Neural crest cell (in vitro differentiated cells): ENCODE measurements at regions not wholly inside any gene's neighbourhood (a gene's known extent, or its start where the extent isn't known, plus 50 kb on each side); places are given as distances from the start of the nearest gene placed in this dataset.

Experiments used
- DNase-seq: peaks from one replicate; pipeline ENCODE4 v3.0.0; 2021; ENCODE audit warnings: low read depth, mixed read lengths, low spot score
- H3K27ac Mint-ChIP-seq: one replicate; pipeline ENCODE4 v1.8.0; 2021; ENCODE audit warnings: mild to moderate bottlenecking, mixed read lengths; ENCODE audit not compliant: unreplicated experiment
- H3K27me3 Mint-ChIP-seq: 2 replicates; pipeline ENCODE4 v1.8.0; 2021; ENCODE audit warnings: low read depth, mild to moderate bottlenecking, mixed read lengths
- H3K36me3 Mint-ChIP-seq: 2 replicates; pipeline ENCODE4 v1.8.0; 2021; ENCODE audit warnings: low read depth, mild to moderate bottlenecking, mixed read lengths
- H3K4me1 Mint-ChIP-seq: 2 replicates; pipeline ENCODE4 v1.8.0; 2021; ENCODE audit warnings: mixed read lengths
- H3K4me3 Mint-ChIP-seq: one replicate; pipeline ENCODE4 v1.8.0; 2021; ENCODE audit warnings: mild to moderate bottlenecking, mixed read lengths
- H3K9me3 Mint-ChIP-seq: 2 replicates; pipeline ENCODE4 v1.8.0; 2021; ENCODE audit warnings: mixed read lengths
- TF ChIP-seq, protein P1 (sequence below): fragments of 200-600 bp; sonication (generic); conservative IDR thresholded peaks from 2 replicates; pipeline ENCODE4 v1.5.0; 2021; ENCODE audit warnings: antibody characterized with exemption, mild to moderate bottlenecking

DNA sequence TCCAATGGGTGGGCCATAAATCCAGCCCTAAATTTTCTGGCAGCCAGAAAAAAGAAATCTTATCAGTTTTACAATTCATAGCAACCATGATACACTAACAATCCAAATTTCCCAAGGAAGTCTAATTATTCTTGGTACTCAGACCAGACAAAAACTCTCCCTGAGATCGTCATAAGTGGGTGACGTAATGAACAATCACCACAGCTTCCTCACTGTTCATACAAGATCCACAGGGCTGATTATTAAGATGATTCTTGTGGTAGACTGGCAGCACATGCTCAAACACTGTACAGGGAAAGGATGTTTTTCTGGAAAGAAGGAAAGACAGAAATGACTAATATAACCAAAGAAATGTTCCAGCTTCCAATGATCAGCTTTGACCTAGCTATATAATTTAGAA is 178.3 kb upstream of the CRIM1 start:
- H3K4me1 Mint-ChIP-seq, result peaks cover 52% of the 10 kb centered on the region
- H3K27me3 Mint-ChIP-seq, result no peaks in the 10 kb centered on the region
- H3K27ac Mint-ChIP-seq, result no peak overlapping the region
- TF ChIP-seq, protein P1, sequence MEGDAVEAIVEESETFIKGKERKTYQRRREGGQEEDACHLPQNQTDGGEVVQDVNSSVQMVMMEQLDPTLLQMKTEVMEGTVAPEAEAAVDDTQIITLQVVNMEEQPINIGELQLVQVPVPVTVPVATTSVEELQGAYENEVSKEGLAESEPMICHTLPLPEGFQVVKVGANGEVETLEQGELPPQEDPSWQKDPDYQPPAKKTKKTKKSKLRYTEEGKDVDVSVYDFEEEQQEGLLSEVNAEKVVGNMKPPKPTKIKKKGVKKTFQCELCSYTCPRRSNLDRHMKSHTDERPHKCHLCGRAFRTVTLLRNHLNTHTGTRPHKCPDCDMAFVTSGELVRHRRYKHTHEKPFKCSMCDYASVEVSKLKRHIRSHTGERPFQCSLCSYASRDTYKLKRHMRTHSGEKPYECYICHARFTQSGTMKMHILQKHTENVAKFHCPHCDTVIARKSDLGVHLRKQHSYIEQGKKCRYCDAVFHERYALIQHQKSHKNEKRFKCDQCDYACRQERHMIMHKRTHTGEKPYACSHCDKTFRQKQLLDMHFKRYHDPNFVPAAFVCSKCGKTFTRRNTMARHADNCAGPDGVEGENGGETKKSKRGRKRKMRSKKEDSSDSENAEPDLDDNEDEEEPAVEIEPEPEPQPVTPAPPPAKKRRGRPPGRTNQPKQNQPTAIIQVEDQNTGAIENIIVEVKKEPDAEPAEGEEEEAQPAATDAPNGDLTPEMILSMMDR, result no peak
- peaks cover 5% of the 10 kb centered on the region for H3K9me3 Mint-ChIP-seq
- peaks cover 6% of the 10 kb centered on the region for H3K36me3 Mint-ChIP-seq
- DNase-seq, result no peak
- no peak overlapping the region for H3K4me3 Mint-ChIP-seq

DNA sequence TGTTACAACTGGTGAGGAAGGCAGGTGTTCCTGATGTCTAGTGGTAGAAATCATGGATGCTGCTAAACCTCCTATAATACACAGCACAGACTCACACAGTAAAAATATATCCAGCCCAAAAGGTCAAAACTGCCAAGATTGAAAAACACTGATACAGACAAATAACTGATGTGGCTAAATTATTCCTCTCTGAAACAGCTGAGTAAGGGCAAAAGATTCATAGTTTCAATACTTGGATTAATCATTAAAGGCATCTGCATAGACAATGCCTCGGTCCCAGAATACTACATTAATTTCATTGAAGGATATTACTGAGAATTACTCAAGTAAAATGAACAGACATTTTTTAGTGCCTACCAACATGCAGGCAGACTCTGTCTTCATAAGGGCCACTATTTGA is 180.7 kb upstream of the CRIM1 start:
- DNase-seq, result no peak
- Mint-ChIP-seq H3K4me1 (peaks cover 55% of the 10 kb centered on the region), H3K27ac (no peak overlapping the region), H3K9me3 (no peaks in the 10 kb centered on the region), H3K27me3 (no peaks in the 10 kb centered on the region), H3K36me3 (peaks cover 2% of the 10 kb centered on the region), H3K4me3 (no peak overlapping the region)
- TF ChIP-seq, protein P1, result no peak

DNA sequence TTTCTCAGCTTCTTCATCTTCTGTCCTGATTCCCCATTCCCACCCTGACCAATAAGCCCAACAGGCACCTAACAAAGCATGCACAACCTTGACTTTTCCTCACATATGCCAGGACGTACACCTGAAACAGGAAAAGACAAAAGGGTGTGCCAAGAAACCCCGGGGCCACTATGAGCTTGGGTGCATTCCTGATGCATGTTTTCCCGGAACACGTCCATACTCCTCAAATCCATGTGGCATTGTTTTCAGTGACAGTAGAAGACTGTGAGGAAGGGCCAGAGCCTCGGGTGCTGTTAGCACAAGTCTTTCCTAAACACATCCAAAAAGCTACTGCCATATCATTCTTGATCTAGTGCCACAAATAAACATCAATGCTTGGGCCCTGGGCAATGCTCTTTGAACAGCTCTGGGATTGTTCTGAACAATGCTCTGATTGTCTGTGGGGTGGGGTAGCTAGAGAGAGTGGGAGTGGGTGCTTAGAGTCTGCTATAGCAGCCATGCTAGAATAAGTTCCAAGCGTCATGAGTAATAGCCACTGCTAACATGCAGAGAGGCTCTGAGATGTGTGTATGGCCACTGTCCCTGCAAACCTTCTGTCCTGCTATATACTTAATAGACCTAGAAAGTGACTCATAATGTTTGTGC is 181.7 kb upstream of the CRIM1 start:
- Mint-ChIP-seq H3K4me1 (peaks cover 55% of the 10 kb centered on the region), H3K27me3 (no peaks in the 10 kb centered on the region), H3K36me3 (peaks cover 2% of the 10 kb centered on the region), H3K27ac (no peak overlapping the region), H3K9me3 (no peaks in the 10 kb centered on the region), H3K4me3 (no peak overlapping the region)
- no peak for DNase-seq
- TF ChIP-seq, protein P1, result no peak

DNA sequence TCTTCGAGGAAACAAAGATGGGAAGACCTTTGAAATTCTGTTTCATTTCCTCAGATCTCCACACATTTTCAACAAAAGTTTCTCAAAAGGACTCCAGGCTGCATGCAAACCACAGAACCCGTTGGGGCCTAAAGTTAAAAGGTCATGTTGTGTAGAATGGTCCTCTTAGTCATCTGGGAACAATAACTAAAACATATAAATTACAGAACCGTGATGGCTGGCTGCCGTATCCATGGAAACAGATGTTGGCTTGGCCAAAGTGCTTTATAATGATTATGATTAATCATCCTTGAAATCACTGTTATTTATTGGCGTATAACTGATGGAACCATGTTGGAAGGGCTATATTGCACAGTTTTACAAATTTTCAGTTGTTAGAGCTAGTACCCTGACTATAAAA is 182.8 kb upstream of the CRIM1 start:
- Mint-ChIP-seq H3K27ac (peak overlapping the region; percentile 88), H3K4me3 (peak overlapping the region; percentile 21), H3K27me3 (no peaks in the 10 kb centered on the region), H3K36me3 (peaks cover 2% of the 10 kb centered on the region), H3K9me3 (no peaks in the 10 kb centered on the region), H3K4me1 (peaks cover 47% of the 10 kb centered on the region)
- DNase-seq, result no peak
- TF ChIP-seq, protein P1, result no peak

DNA sequence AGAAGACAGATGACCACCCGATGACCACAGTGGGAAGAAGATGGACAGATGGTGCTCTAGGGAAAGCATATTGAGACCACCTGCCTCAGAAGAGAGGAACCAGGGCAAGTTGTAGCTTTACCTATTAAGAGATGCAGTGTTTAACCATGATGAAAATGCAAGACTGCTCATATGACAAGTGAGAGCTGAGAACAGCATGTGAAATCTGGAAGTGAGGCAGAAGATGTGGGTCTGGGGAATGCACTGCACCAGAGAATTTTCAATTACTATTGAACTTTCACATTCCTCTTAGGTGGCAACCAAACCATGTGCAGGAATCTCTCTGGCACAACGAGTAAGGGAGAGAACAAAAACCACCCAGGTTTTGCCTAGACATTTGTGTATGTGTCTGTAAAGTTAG is 184.8 kb upstream of the CRIM1 start:
- Mint-ChIP-seq H3K36me3 (peaks cover 2% of the 10 kb centered on the region), H3K27me3 (peaks cover 1% of the 10 kb centered on the region), H3K4me1 (peaks cover 40% of the 10 kb centered on the region), H3K27ac (no peak overlapping the region), H3K9me3 (no peaks in the 10 kb centered on the region), H3K4me3 (no peak overlapping the region)
- TF ChIP-seq, protein P1, result no peak
- DNase-seq, result no peak

DNA sequence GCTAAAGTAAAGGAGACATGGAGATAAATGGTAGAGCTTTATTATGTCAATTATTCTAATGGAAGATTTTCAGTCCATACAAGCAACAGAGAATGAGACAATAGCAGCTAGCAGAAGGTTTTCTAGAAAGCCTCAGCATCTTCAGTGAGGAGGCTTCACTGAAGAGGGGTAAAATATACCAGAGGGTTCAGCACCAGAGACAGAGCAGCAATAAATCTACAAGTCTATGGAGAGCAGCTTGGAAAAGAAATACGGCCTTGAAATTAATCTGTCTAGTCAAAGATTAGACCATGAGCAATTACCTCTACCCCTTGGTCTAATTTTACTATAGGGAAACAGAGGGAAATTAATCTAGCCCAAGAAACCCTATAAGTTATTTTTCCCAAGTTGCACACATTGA is 185.7 kb upstream of the CRIM1 start:
- peak overlapping the region; percentile 44 for H3K27ac Mint-ChIP-seq
- no peak for DNase-seq
- no peaks in the 10 kb centered on the region for H3K9me3 Mint-ChIP-seq
- no peak overlapping the region for H3K4me3 Mint-ChIP-seq
- TF ChIP-seq, protein P1, result no peak
- H3K4me1 Mint-ChIP-seq, result peaks cover 38% of the 10 kb centered on the region
- no peaks in the 10 kb centered on the region for H3K36me3 Mint-ChIP-seq
- H3K27me3 Mint-ChIP-seq, result peaks cover 2% of the 10 kb centered on the region
